HCT116 (cell line): ENCODE measurements at regions not wholly inside any gene's neighbourhood (a gene's known extent, or its start where the extent isn't known, plus 50 kb on each side); places are given as distances from the start of the nearest gene placed in this dataset.

Experiments used
- ATAC-seq: fragments of 200-7000 bp; cut with Tn5 transposase; 2 replicates; pipeline ENCODE4 v1.9.1; 2020; ENCODE audit warnings: mild to moderate bottlenecking, moderate library complexity
- BruUV-seq: library from RNA; stranded (reverse); fragments of 400-500 nt; replicated peaks from 2 replicates; lab custom pipeline; 2021; lab: Mats Ljungman, UMichigan
- CTCF ChIA-PET: fragments of 300-600 bp; sonication (Branson Sonifier 250); formaldehyde crosslinking; loops from one replicate; lab custom pipeline; 2021; ENCODE audit warnings: antibody characterized with exemption; lab: Charles Lee
- POLR2A ChIA-PET: fragments of 300-600, 350-600 bp; sonication (Branson Sonifier 250); formaldehyde crosslinking; loops from one replicate; lab custom pipeline; 2021; ENCODE audit warnings: antibody characterized with exemption; lab: Charles Lee
- RAD21 ChIA-PET, 2 experiments: fragments of 300-600 bp; sonication (Branson Sonifier 250); formaldehyde crosslinking; loops; one replicate each; lab custom pipeline; 2023; ENCODE audit warnings: low total read pairs in 2 of 2; ENCODE audit not compliant: uncharacterized antibody in 2 of 2, unreplicated experiment in 2 of 2, low non-redundant PET in 1 of 2; lab: Charles Lee
- DNase-seq: peaks from one replicate; pipeline ENCODE4 v3.0.0-alpha.2; 2010; ENCODE audit warnings: low read depth, low spot score
- H2AFZ ChIP-seq: fragments of 200-600 bp; shearing (Covaris generic), sonication (generic); 2 replicates; pipeline ENCODE4 v1.6.1; 2017; ENCODE audit warnings: low read depth, mixed run types, mixed read lengths, antibody characterized with exemption, low read length; ENCODE audit not compliant: poor library complexity, severe bottlenecking
- H3K27ac ChIP-seq: 2 replicates; pipeline ENCODE4 v1.5.1; 2012; ENCODE audit warnings: low read depth, low read length
- H3K27me3 ChIP-seq: fragments of 200-600 bp; sonication (generic); 2 replicates; pipeline ENCODE4 v1.6.1; 2016; ENCODE audit warnings: mixed run types, low read length, mixed read lengths; ENCODE audit not compliant: insufficient read depth
- H3K36me3 ChIP-seq, 2 experiments: fragments of 200-500 bp in 1 of 2; fragments of 200-600 bp in 1 of 2; sonication (Bioruptor generic) in 1 of 2; sonication (generic) in 1 of 2; 2 replicates each; pipeline versions ENCODE4 v1.5.1 to v1.6.1; 2014 to 2016; ENCODE audit warnings: low read length in 2 of 2, inconsistent platforms in 1 of 2, mixed read lengths in 1 of 2, mixed run types in 1 of 2; ENCODE audit not compliant: insufficient read depth in 2 of 2, control insufficient read depth in 1 of 2
- H3K4me1 ChIP-seq, 2 experiments: fragments of 200-600 bp in 1 of 2; sonication (generic) in 1 of 2; 2 replicates each; pipeline versions ENCODE4 v1.5.1 to v1.6.1; 2012 to 2017; ENCODE audit warnings: low read length in 2 of 2, inconsistent platforms in 1 of 2, mild to moderate bottlenecking in 1 of 2, mixed read lengths in 1 of 2, mixed run types in 1 of 2, moderate library complexity in 1 of 2; ENCODE audit not compliant: insufficient read depth in 2 of 2, control insufficient read depth in 1 of 2
- H3K4me2 ChIP-seq: fragments of 200-600 bp; sonication (generic); 2 replicates; pipeline ENCODE4 v1.6.1; 2017; ENCODE audit warnings: mixed run types, low read length, mixed read lengths
- H3K4me3 ChIP-seq, 2 experiments: fragments of 200-600 bp in 1 of 2; sonication (generic) in 1 of 2; replicated peaks in 1 of 2; 2 replicates each; pipeline ENCODE4 v1.5.1; 2011 to 2016; ENCODE audit warnings: low read length in 2 of 2, control low read depth in 1 of 2, low read depth in 1 of 2, mild to moderate bottlenecking in 1 of 2, mixed read lengths in 1 of 2, mixed run types in 1 of 2
- H3K79me2 ChIP-seq: fragments of 200-600 bp; sonication (generic); 2 replicates; pipeline ENCODE4 v1.6.1; 2017; ENCODE audit warnings: mild to moderate bottlenecking, mixed run types, low read length, moderate library complexity, mixed read lengths; ENCODE audit not compliant: insufficient read depth
- H3K9ac ChIP-seq: fragments of 200-600 bp; sonication (generic); 2 replicates; pipeline ENCODE4 v1.6.1; 2016; ENCODE audit warnings: low read length, mixed read lengths
- H3K9me2 ChIP-seq: fragments of 200-600 bp; sonication (generic), shearing (Covaris generic); 2 replicates; pipeline ENCODE4 v1.6.1; 2017; ENCODE audit warnings: mixed run types, mild to moderate bottlenecking, moderate library complexity; ENCODE audit not compliant: insufficient read depth
- H3K9me3 ChIP-seq, 2 experiments: fragments of 200-500 bp in 1 of 2; fragments of 200-600 bp in 1 of 2; sonication (Bioruptor generic) in 1 of 2; sonication (generic) in 1 of 2; 2 replicates each; pipeline ENCODE4 v1.6.1; 2014 to 2017; ENCODE audit warnings: low read length in 2 of 2, mixed read lengths in 2 of 2, inconsistent platforms in 1 of 2, low read depth in 1 of 2, mild to moderate bottlenecking in 1 of 2, mixed run types in 1 of 2, moderate library complexity in 1 of 2; ENCODE audit not compliant: control insufficient read depth in 1 of 2, insufficient read depth in 1 of 2
- H4K20me1 ChIP-seq: fragments of 200-600 bp; sonication (generic), shearing (Covaris generic); 2 replicates; pipeline ENCODE4 v1.6.1; 2017; ENCODE audit warnings: mixed run types, mild to moderate bottlenecking, moderate library complexity; ENCODE audit not compliant: insufficient read depth
- ATF3 ChIP-seq: IDR thresholded peaks from 2 replicates; pipeline ENCODE4 v1.6.1; 2012
- CBX3 ChIP-seq: IDR thresholded peaks from 2 replicates; pipeline ENCODE4 v1.6.1; 2012; ENCODE audit warnings: low read depth
- CEBPB ChIP-seq: IDR thresholded peaks from 2 replicates; pipeline ENCODE4 v1.6.1; 2012; ENCODE audit warnings: low read depth
- CTCF ChIP-seq, 3 experiments: fragments of 200-600 bp in 1 of 3; sonication (generic) in 1 of 3; IDR thresholded peaks in 2 of 3; conservative IDR thresholded peaks in 1 of 3; 2 replicates each; pipeline ENCODE4 v1.5.1; 2012 to 2017; ENCODE audit warnings: low read depth in 2 of 3, low read length in 2 of 3, antibody characterized with exemption in 1 of 3, borderline replicate concordance in 1 of 3, control low read depth in 1 of 3, mild to moderate bottlenecking in 1 of 3, mixed read lengths in 1 of 3, mixed run types in 1 of 3, moderate library complexity in 1 of 3; ENCODE audit not compliant: insufficient read depth in 1 of 3
- EGR1 ChIP-seq: IDR thresholded peaks from 2 replicates; pipeline ENCODE4 v1.6.1; 2012; ENCODE audit warnings: low read depth
- EZH2 ChIP-seq: fragments of 200-600 bp; sonication (generic); IDR thresholded peaks from 2 replicates; pipeline ENCODE4 v1.6.1; 2017; ENCODE audit warnings: antibody characterized with exemption, mixed run types
- EZH2phosphoT487 ChIP-seq: fragments of 200-600 bp; IDR thresholded peaks from 2 replicates; pipeline ENCODE4 v1.6.1; 2018; ENCODE audit warnings: antibody characterized with exemption, borderline replicate concordance
- FOSL1 ChIP-seq: IDR thresholded peaks from 2 replicates; pipeline ENCODE4 v1.6.1; 2012; ENCODE audit warnings: low read depth
- JUND ChIP-seq: IDR thresholded peaks from 2 replicates; pipeline ENCODE4 v1.6.1; 2012
- MAX ChIP-seq: IDR thresholded peaks from 2 replicates; pipeline ENCODE4 v1.6.1; 2012
- POLR2A ChIP-seq: IDR thresholded peaks from 2 replicates; pipeline ENCODE4 v1.7.0; 2011; ENCODE audit warnings: borderline replicate concordance; ENCODE audit not compliant: insufficient read depth, insufficient read length; ENCODE audit errors: extremely low read depth
- POLR2AphosphoS5 ChIP-seq: IDR thresholded peaks from 2 replicates; pipeline ENCODE4 v1.6.1; 2011; ENCODE audit warnings: mild to moderate bottlenecking, low read depth, low read length, moderate library complexity
- RAD21 ChIP-seq: IDR thresholded peaks from 2 replicates; pipeline ENCODE4 v1.6.1; 2012; ENCODE audit warnings: low read depth, mild to moderate bottlenecking
- SIN3A ChIP-seq: IDR thresholded peaks from 2 replicates; pipeline ENCODE4 v1.6.1; 2012; ENCODE audit warnings: low read depth
- SRF ChIP-seq: IDR thresholded peaks from 2 replicates; pipeline ENCODE4 v1.6.1; 2012; ENCODE audit warnings: low read depth
- YY1 ChIP-seq: IDR thresholded peaks from 2 replicates; pipeline ENCODE4 v1.6.1; 2011; ENCODE audit warnings: low read length, low read depth, moderate library complexity, mild to moderate bottlenecking; ENCODE audit not compliant: insufficient replicate concordance; ENCODE audit errors: extremely low read depth
- ZFX ChIP-seq: fragments of 450-650 bp; IDR thresholded peaks from 2 replicates; pipeline ENCODE4 v1.6.1; 2017
- ZNF274 ChIP-seq: fragments of 200-500 bp; sonication (Bioruptor generic); IDR thresholded peaks from 2 replicates; pipeline ENCODE4 v1.6.1; 2014; ENCODE audit warnings: mild to moderate bottlenecking, low read depth, low read length, inconsistent platforms
- intact Hi-C: fragments of 100-400 bp; cut with micrococcal nuclease; formaldehyde crosslinking; loops from 2 replicates; pipeline ENCODE4 v1.10.0; 2022

DNA sequence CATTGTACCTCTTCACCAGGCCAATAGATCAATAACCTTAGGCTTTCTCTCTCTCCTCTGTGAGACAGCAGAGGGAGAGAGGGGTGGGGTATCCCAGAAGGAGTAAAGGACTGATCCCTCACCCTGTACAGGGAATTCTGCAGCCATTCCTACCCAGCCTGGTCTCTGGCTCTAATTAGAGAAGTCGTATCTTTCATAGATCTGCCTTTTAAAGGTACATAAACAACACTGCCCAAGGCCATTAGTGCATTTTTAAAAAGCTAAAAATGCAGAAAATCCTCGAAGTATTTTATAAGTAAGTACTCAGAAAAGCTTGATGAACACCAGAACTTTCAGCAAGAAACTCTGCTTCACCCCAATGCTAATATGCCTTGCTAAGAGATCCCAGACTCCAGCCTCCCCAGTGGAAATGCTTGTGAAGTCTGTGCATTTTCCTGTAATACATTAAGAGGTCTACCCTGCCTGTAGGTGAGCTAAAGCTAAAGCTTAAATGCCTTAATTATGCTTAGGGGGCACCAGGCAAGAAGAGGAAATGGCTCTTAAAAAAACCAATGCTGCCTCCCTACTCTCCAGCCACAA is 200.0 kb upstream of the ANKRD55 start:
- ChIA-PET CTCF (no interaction called here), POLR2A (interaction anchor here (1.2 kb wide), 1 partner anchor 13 kb away, joined by 3 read pairs; no protein-coding TSS in a partner anchor), RAD21 (no interaction called here)
- Histone ChIP-seq H3K4me1 (no peaks in the 10 kb centered on the region), H3K79me2 (no peaks in the 10 kb centered on the region), H3K27ac (no peak overlapping the region), H2AFZ (no peak overlapping the region), H3K9me3 (no peaks in the 10 kb centered on the region), H3K4me2 (no peak overlapping the region), H3K36me3 (no peaks in the 10 kb centered on the region), H3K9me2 (no peaks in the 10 kb centered on the region), H3K9ac (no peak overlapping the region), H3K4me3 (no peak overlapping the region), H3K27me3 (no peaks in the 10 kb centered on the region), H4K20me1 (no peaks in the 10 kb centered on the region)
- TF ChIP-seq CTCF (IDR thresholded peaks at IDR 0.05 in 2 of 3, conservative IDR thresholded peaks at IDR 0.05 in 1 of 3; ENCODE audit: borderline replicate concordance in 1 of 3, insufficient read depth in 1 of 3, low read depth in 2 of 3, low read length in 2 of 3) (no peak), MAX (no peak), YY1 (no peak), EZH2phosphoT487 (no peak), FOSL1 (no peak), JUND (no peak), POLR2A (no peak), CEBPB (no peak), ZFX (no peak), SRF (no peak), ATF3 (no peak), ZNF274 (no peak), SIN3A (no peak), EGR1 (no peak), CBX3 (no peak), POLR2AphosphoS5 (no peak), RAD21 (no peak), EZH2 (no peak)
- no TSS peak for BruUV-seq
- intact Hi-C loops, result no loop called here
- DNase-seq, result no peak
- no peak for ATAC-seq
